ENCODE measurements at regions not wholly inside any gene's neighbourhood (a gene's known extent, or its start where the extent isn't known, plus 50 kb on each side); places are given as distances from the start of the nearest gene placed in this dataset.

DNA sequence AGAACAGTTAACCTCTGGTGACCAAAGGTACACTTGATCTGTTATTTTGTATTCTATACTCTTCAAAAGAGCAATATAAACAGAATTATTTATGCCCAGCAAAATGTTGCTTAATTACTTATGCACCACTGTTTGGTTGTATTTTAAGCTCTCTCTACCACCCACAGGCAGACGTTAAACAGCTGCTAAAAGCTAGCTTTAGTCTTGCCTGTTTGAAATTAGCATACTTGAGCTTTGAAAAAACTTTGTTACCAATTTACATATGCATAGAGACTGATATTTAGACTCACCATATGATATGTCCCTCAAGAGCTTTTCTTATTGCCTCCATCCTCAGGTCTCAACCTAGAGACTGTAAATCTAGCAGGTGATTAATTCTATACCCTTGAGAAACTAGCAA lies 426.9 kb downstream of the NR4A2 start:
- TF ChIP-seq, protein P1, sequence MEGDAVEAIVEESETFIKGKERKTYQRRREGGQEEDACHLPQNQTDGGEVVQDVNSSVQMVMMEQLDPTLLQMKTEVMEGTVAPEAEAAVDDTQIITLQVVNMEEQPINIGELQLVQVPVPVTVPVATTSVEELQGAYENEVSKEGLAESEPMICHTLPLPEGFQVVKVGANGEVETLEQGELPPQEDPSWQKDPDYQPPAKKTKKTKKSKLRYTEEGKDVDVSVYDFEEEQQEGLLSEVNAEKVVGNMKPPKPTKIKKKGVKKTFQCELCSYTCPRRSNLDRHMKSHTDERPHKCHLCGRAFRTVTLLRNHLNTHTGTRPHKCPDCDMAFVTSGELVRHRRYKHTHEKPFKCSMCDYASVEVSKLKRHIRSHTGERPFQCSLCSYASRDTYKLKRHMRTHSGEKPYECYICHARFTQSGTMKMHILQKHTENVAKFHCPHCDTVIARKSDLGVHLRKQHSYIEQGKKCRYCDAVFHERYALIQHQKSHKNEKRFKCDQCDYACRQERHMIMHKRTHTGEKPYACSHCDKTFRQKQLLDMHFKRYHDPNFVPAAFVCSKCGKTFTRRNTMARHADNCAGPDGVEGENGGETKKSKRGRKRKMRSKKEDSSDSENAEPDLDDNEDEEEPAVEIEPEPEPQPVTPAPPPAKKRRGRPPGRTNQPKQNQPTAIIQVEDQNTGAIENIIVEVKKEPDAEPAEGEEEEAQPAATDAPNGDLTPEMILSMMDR (conservative IDR thresholded peaks at IDR 0.05) = no peak
- no peak for TF ChIP-seq ZFX (IDR thresholded peaks at IDR 0.05)

All from C4-2B (cell line).